GM12864 (cell line): ENCODE measurements at regions not wholly inside any gene's neighbourhood (a gene's known extent, or its start where the extent isn't known, plus 50 kb on each side); places are given as distances from the start of the nearest gene placed in this dataset.

Source experiments
- DNase-seq: peaks from one replicate; pipeline ENCODE4 v3.0.0-alpha.2; 2011; ENCODE audit warnings: low read depth
- H3K4me3 ChIP-seq: 2 replicates; pipeline ENCODE4 v1.5.1; 2011; ENCODE audit warnings: mild to moderate bottlenecking, low read depth, low read length, control low read depth
- TF ChIP-seq, protein P1 (sequence below): IDR thresholded peaks from 2 replicates; pipeline ENCODE4 v1.5.1; 2011; ENCODE audit warnings: low read depth, mild to moderate bottlenecking, moderate library complexity, low read length, control low read depth, inconsistent platforms; ENCODE audit errors: missing control alignments

DNA sequence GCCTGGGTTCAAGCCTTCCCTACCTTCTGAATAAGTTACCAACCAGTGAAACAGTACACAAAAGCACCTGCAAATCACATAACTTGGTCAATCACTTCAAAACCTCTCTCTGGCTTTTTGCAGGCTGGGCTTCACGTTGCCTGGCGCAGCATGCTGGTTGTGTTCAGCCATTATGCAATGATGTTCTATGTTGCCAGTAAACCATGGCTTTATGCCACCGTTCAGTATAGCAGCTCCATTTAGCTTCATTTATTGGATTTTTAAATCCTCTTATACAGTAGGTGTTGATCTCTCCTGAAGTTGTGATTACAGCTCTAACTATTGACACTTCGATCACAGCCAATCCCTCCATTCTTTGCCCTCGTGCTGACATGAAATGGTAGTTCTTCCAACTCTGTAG is 233.6 kb upstream of the PTBP2 start:
- DNase-seq, result no peak
- no peak overlapping the region for H3K4me3 ChIP-seq
- TF ChIP-seq, protein P1, sequence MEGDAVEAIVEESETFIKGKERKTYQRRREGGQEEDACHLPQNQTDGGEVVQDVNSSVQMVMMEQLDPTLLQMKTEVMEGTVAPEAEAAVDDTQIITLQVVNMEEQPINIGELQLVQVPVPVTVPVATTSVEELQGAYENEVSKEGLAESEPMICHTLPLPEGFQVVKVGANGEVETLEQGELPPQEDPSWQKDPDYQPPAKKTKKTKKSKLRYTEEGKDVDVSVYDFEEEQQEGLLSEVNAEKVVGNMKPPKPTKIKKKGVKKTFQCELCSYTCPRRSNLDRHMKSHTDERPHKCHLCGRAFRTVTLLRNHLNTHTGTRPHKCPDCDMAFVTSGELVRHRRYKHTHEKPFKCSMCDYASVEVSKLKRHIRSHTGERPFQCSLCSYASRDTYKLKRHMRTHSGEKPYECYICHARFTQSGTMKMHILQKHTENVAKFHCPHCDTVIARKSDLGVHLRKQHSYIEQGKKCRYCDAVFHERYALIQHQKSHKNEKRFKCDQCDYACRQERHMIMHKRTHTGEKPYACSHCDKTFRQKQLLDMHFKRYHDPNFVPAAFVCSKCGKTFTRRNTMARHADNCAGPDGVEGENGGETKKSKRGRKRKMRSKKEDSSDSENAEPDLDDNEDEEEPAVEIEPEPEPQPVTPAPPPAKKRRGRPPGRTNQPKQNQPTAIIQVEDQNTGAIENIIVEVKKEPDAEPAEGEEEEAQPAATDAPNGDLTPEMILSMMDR, result no peak

DNA sequence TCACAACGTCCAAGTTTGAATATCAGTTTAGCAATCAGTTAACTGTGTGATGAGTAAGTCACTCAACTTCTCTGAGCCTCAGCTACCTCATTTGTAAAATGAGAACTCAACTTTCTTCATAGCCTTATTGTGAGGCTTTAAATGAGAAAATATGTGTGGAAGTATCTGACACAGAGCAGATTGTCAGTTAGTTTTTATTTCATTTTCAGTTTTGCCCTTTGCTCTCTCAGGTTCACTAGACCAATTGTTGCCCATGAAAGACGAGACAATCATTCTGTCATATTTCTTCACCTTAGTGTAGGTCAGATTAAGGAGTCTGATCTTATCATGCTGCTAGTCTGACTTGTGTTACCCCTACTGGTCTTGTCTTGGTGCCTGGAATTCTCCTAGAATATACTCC is 232.8 kb upstream of the PTBP2 start:
- DNase-seq, result no peak
- TF ChIP-seq, protein P1, result no peak
- no peak overlapping the region; the same call in 1 of the 2 replicates for H3K4me3 ChIP-seq

DNA sequence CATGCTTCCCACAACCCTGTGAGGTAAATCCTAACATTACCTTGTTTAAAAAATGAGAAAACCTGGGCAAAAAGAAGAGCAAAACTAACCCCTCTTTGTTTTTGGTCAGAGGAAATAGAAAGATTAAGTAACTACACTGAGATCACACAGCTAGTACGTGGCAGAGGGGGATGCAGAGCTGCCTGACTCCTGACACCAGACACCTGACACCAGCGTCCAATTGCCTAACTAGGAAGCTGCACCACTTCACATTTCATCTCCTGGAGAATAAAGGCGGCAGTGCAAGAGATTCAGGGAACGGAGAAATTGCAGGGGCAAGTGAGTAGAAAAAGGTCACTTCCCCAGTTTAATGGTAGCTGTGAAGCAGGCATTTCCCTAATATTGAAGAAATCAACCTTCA is 229.3 kb upstream of the PTBP2 start:
- no peak for DNase-seq
- H3K4me3 ChIP-seq, result no peak overlapping the region
- TF ChIP-seq, protein P1, result no peak

DNA sequence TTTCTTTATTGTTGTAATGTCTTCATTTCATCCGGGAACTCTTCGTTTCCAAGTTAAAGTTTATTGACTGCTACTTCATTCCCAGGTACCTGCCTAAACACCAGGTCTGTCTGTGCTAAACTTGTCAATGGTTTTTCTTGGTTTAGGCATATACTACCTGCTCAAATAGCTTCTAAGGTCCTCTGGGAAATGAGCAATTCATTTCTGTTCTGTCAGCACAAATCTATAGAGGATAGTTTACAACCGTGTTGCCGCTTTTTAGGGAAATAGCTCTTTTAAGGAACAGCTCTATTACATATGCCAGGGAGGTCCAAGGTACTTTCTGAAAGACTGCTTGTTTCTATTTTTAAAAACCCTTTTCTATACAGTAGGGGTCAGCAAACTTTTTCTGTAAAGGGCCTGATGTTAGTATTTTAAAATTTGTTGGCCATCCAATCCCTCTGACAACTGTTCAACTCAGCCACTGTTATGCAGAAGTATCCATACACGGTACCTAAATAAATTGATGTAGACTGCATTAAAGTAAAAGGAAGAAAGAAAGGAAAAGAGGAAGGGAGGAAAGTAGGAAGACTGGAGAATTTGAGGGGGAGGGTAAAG is 222.7 kb upstream of the PTBP2 start:
- DNase-seq, result no peak
- TF ChIP-seq, protein P1, result no peak

DNA sequence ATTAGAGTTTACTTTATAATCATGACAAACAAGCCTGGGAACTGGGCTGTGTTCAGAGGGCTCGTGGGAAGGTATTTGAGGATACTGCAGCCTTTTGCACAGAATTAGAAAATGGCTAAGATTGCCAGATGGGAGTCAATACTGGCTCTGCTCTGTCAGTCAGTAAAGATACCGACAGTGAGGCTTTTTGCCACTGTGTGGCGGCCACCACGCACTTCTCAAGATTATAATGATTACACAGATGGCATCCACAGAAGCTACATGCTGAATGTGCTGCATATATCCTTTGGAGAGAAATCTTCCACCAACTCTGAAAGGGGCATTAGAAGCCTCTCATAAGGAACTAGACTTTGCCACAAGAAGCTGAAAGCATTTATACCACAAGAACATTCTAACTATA is 213.4 kb upstream of the PTBP2 start:
- no peak overlapping the region for H3K4me3 ChIP-seq
- TF ChIP-seq, protein P1, result no peak
- DNase-seq, result no peak

More for the DNA sequence above, 222.7 kb upstream of the PTBP2 start:
- H3K4me3 ChIP-seq, result no peak overlapping the region

DNA sequence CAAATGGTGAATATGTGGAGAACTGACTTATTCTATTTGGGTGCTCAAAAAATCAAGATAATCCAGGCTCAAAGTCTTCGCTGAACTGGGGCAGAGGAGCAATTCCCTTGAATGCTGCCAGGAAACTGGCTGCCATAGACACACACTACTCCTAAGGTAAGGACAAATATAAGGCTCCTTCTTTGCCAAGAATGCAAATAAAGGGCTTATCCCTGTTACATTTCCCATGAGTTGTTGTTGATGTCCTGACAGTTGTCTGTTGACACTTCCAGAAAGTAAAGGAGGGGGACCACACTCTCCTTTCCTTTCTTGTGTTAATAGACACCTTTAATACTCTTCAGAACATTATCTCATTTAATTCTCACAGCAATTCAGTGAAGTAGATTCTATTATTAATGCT is 212.2 kb upstream of the PTBP2 start:
- no peak for DNase-seq
- H3K4me3 ChIP-seq, result no peak overlapping the region
- TF ChIP-seq, protein P1, result no peak

DNA sequence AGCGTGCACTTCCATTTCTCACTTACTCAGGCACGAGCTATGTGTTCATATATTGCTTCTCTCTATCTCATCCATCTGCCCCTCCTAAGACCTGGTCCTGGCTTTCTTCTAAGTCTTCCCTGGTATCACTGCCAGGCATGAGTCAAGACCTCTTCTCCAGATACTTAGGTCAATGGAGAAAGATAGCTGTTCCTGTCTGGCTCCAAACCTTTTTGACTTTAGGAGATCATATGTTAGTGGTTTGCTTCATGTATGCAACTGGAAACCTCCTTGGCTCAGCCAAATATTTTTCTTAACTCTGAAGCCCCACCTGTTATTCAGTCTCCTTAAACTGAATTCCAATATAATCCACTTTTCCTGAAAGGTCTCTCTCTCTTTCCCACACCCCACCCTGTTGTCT is 211.6 kb upstream of the PTBP2 start:
- no peak overlapping the region for H3K4me3 ChIP-seq
- TF ChIP-seq, protein P1, result no peak
- DNase-seq, result no peak
